ENCODE measurements at regions not wholly inside any gene's neighbourhood (a gene's known extent, or its start where the extent isn't known, plus 50 kb on each side); places are given as distances from the start of the nearest gene placed in this dataset.

GRCh38 chr4:152085657-152086056 lies 324.9 kb upstream of the GATB start:
- no peak for DNase-seq
- Histone ChIP-seq H3K27ac (no peak overlapping the region), H3K4me1 (no peaks in the 10 kb centered on the region), H3K27me3 (no peaks in the 10 kb centered on the region), H3K9me3 (no peaks in the 10 kb centered on the region), H3K36me3 (no peaks in the 10 kb centered on the region), H3K4me3 (no peak overlapping the region)
- TF ChIP-seq, protein P1, sequence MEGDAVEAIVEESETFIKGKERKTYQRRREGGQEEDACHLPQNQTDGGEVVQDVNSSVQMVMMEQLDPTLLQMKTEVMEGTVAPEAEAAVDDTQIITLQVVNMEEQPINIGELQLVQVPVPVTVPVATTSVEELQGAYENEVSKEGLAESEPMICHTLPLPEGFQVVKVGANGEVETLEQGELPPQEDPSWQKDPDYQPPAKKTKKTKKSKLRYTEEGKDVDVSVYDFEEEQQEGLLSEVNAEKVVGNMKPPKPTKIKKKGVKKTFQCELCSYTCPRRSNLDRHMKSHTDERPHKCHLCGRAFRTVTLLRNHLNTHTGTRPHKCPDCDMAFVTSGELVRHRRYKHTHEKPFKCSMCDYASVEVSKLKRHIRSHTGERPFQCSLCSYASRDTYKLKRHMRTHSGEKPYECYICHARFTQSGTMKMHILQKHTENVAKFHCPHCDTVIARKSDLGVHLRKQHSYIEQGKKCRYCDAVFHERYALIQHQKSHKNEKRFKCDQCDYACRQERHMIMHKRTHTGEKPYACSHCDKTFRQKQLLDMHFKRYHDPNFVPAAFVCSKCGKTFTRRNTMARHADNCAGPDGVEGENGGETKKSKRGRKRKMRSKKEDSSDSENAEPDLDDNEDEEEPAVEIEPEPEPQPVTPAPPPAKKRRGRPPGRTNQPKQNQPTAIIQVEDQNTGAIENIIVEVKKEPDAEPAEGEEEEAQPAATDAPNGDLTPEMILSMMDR (IDR thresholded peaks at IDR 0.05): no peak
- intact Hi-C loops (cut with DNase I; ENCODE audit: low total_unique reads): no loop called here

DNA sequence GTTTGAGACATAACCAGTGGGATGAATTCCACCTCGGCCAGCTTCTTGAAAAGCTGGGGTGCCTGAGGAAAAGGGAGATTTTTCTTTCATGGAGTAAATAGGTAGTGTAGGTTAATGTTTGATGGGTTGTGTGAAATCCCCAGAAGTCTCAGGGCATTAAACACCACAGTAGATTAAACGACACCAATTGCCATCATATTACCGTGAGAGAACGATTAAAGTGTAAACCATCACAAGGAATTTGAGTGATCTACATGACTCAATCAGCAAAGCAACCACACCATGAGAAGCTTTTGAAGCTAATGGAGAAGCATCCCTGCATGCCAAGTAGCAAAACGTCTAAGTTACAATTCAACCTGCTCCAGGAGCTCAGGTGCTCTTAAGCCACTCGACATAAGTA lies 322.5 kb upstream of the GATB start:
- Histone ChIP-seq H3K27me3 (no peaks in the 10 kb centered on the region), H3K4me3 (no peak overlapping the region), H3K4me1 (no peaks in the 10 kb centered on the region), H3K9me3 (no peaks in the 10 kb centered on the region), H3K27ac (no peak overlapping the region), H3K36me3 (no peaks in the 10 kb centered on the region)
- DNase-seq: no peak
- intact Hi-C loops (cut with DNase I; ENCODE audit: low total_unique reads): no loop called here
- TF ChIP-seq, protein P1 (IDR thresholded peaks at IDR 0.05): no peak

GRCh38 chr4:152081024-152081423 lies 320.2 kb upstream of the GATB start:
- Histone ChIP-seq H3K27ac (no peak overlapping the region), H3K9me3 (no peaks in the 10 kb centered on the region), H3K4me3 (no peak overlapping the region), H3K27me3 (no peaks in the 10 kb centered on the region), H3K36me3 (no peaks in the 10 kb centered on the region), H3K4me1 (no peaks in the 10 kb centered on the region)
- no peak for DNase-seq
- intact Hi-C loops (cut with DNase I; ENCODE audit: low total_unique reads): no loop called here
- TF ChIP-seq, protein P1 (IDR thresholded peaks at IDR 0.05): no peak

DNA sequence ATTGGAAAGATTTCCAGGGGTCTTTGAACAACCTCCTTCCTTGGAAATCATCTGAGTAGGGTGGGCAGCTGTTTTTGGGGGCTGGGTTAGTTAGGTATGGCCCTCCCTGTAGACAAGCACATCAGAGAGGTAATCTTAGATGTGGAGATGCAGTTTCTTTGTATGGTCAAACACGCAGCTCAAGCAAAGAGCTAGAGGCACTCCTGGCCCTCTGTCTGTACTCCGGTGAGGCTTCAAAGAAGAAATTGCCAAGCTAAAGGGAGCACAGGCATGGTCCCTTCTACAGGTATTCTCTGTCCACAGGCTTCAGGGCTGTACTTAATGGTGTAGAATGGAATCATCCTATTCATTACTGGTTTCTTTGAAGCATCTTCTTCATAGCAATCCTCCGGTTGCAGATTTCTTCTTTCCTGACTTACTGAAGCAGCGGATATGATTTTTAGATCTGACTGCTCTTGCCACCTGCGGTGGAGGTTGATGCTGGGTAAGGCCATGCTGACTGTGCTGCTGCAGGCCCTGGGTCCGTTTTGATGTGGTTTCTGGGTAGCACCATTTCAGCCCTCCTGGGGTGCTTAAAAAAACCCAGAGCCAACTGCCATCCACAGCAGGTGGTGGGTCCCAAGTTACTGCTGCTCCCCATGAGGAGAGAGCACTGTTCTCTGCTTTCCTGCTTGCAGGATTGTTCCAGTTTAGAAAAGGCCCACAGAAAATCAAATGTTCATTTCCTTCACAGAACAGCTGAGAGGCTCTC lies 318.9 kb upstream of the GATB start:
- no peak overlapping the region for H3K4me3 ChIP-seq
- no peaks in the 10 kb centered on the region for H3K27me3 ChIP-seq
- no peak overlapping the region for H3K27ac ChIP-seq
- no peak for DNase-seq
- intact Hi-C loops (cut with DNase I; ENCODE audit: low total_unique reads): no loop called here
- TF ChIP-seq, protein P1 (IDR thresholded peaks at IDR 0.05): no peak
- H3K9me3 ChIP-seq: no peaks in the 10 kb centered on the region
- no peaks in the 10 kb centered on the region for H3K36me3 ChIP-seq
- no peaks in the 10 kb centered on the region for H3K4me1 ChIP-seq

DNA sequence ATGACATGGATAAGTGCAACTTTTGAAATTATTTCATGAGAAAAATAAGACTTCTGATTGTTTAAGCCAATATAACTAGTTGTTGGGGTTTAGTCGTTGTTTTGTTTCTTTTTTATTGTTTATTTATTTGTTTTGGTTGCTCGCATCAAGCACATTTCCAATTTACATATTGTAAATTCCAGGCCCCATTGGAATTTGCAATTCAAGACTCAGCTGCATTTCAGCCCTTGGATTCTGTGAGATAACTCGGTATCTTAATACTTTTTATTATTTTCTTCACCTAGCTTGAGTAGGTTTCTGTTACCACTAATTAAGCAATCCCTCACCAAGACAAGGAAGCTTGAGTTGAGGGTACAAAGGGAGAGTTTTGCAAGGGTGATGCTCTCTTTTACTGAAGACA lies 318.3 kb upstream of the GATB start:
- Histone ChIP-seq H3K27me3 (no peaks in the 10 kb centered on the region), H3K4me3 (no peak overlapping the region), H3K4me1 (no peaks in the 10 kb centered on the region), H3K9me3 (no peaks in the 10 kb centered on the region), H3K36me3 (no peaks in the 10 kb centered on the region), H3K27ac (no peak overlapping the region)
- no peak for DNase-seq
- TF ChIP-seq, protein P1 (IDR thresholded peaks at IDR 0.05): no peak
- intact Hi-C loops (cut with DNase I; ENCODE audit: low total_unique reads): no loop called here

GRCh38 chr4:152077582-152077981 lies 316.8 kb upstream of the GATB start:
- intact Hi-C loops (cut with DNase I; ENCODE audit: low total_unique reads): no loop called here
- H3K27ac ChIP-seq: no peak overlapping the region

More at GRCh38 chr4:152077582-152077981, 316.8 kb upstream of the GATB start:
- no peaks in the 10 kb centered on the region for H3K4me1 ChIP-seq
- no peaks in the 10 kb centered on the region for H3K36me3 ChIP-seq
- no peaks in the 10 kb centered on the region for H3K9me3 ChIP-seq
- DNase-seq: no peak
- TF ChIP-seq, protein P1 (IDR thresholded peaks at IDR 0.05): no peak
- H3K27me3 ChIP-seq: no peaks in the 10 kb centered on the region
- no peak overlapping the region for H3K4me3 ChIP-seq
